Endodermal cell (in vitro differentiated cells): ENCODE measurements at regions not wholly inside any gene's neighbourhood (a gene's known extent, or its start where the extent isn't known, plus 50 kb on each side); places are given as distances from the start of the nearest gene placed in this dataset.

Source experiments
- DNase-seq: peaks from one replicate; pipeline ENCODE4 v3.0.0-alpha.2; 2017
- H3K27ac ChIP-seq: 2 replicates; pipeline ENCODE4 v1.5.1; 2013; ENCODE audit warnings: mild to moderate bottlenecking, low read depth, low read length, moderate library complexity
- H3K27me3 ChIP-seq: 2 replicates; pipeline ENCODE4 v1.6.1; 2013; ENCODE audit warnings: mild to moderate bottlenecking, low read length, moderate library complexity; ENCODE audit not compliant: insufficient read depth, control insufficient read depth, poor library complexity, severe bottlenecking
- H3K36me3 ChIP-seq: 2 replicates; pipeline ENCODE4 v1.7.0; 2013; ENCODE audit warnings: mild to moderate bottlenecking, low read length, moderate library complexity; ENCODE audit not compliant: control insufficient read depth, insufficient read depth
- H3K4me1 ChIP-seq: one replicate; pipeline ENCODE4 v1.7.0; 2013; ENCODE audit warnings: low read length; ENCODE audit not compliant: control insufficient read depth, insufficient read depth
- H3K4me3 ChIP-seq: 2 replicates; pipeline ENCODE4 v1.5.1; 2013; ENCODE audit warnings: mild to moderate bottlenecking, low read length, moderate library complexity
- H3K9ac ChIP-seq: 2 replicates; pipeline ENCODE4 v1.6.1; 2013; ENCODE audit warnings: mild to moderate bottlenecking, low read length, moderate library complexity; ENCODE audit not compliant: poor library complexity, severe bottlenecking; ENCODE audit errors: extremely low read depth
- H3K9me3 ChIP-seq: 2 replicates; pipeline ENCODE4 v1.6.1; 2013; ENCODE audit warnings: mild to moderate bottlenecking, low read length, moderate library complexity; ENCODE audit not compliant: control insufficient read depth
- H3K27ac Mint-ChIP-seq: 2 replicates; pipeline ENCODE4 v1.8.0; 2020; ENCODE audit warnings: mixed read lengths
- H3K27me3 Mint-ChIP-seq: 2 replicates; pipeline ENCODE4 v1.8.0; 2021; ENCODE audit warnings: mild to moderate bottlenecking, mixed read lengths; ENCODE audit not compliant: insufficient read depth
- H3K36me3 Mint-ChIP-seq: 2 replicates; pipeline ENCODE4 v1.8.0; 2020; ENCODE audit warnings: low read depth, mixed read lengths
- H3K4me1 Mint-ChIP-seq: 2 replicates; pipeline ENCODE4 v1.8.0; 2020; ENCODE audit warnings: mixed read lengths
- H3K4me3 Mint-ChIP-seq: 2 replicates; pipeline ENCODE4 v1.8.0; 2020; ENCODE audit warnings: mild to moderate bottlenecking, moderate library complexity, mixed read lengths
- H3K9me3 Mint-ChIP-seq: 2 replicates; pipeline ENCODE4 v1.8.0; 2020; ENCODE audit warnings: mild to moderate bottlenecking, mixed read lengths
- CTCF ChIP-seq: fragments of 200-600 bp; sonication (generic); conservative IDR thresholded peaks from 2 replicates; pipeline ENCODE4 v1.5.0; 2021; ENCODE audit warnings: antibody characterized with exemption, mild to moderate bottlenecking
- WGBS, 2 experiments: methylation state at CpG; one replicate each; pipeline versions ENCODE4 v1.1.5 to v1.1.7; 2013; ENCODE audit warnings: missing lambda C conversion rate in 2 of 2, mixed read lengths in 1 of 2; ENCODE audit not compliant: insufficient coverage in 1 of 2, insufficient read length in 1 of 2; 5-methylcytosine and 5-hydroxymethylcytosine counted together

- 88% methylated on average over 12 to 17 of the region's 18 CpGs for WGBS, 2 experiments
These were observed 256.8 kb upstream of the FZD8 start for GRCh38 chr10:35898716-35899440.

GRCh38 chr10:35896001-35896400 is 253.9 kb upstream of the FZD8 start:
- Histone ChIP-seq H3K36me3 (no peaks in the 10 kb centered on the region), H3K9ac (no peak overlapping the region), H3K9me3 (peaks cover 13% of the 10 kb centered on the region), H3K4me3 (no peak overlapping the region), H3K27ac (no peak overlapping the region), H3K27me3 (no peaks in the 10 kb centered on the region), H3K4me1 (peaks cover 9% of the 10 kb centered on the region)
- Mint-ChIP-seq H3K4me1 (peaks cover 15% of the 10 kb centered on the region), H3K36me3 (no peaks in the 10 kb centered on the region), H3K4me3 (no peak overlapping the region), H3K9me3 (peaks cover 11% of the 10 kb centered on the region), H3K27me3 (peaks cover 3% of the 10 kb centered on the region), H3K27ac (no peak overlapping the region)
- no peak for TF ChIP-seq CTCF
- no peak for DNase-seq
- WGBS, 2 experiments, result 96% methylated on average over 4 to 5 of the region's 5 CpGs

More at GRCh38 chr10:35898716-35899440, 256.8 kb upstream of the FZD8 start:
- no peak overlapping the region for H3K27ac Mint-ChIP-seq
- H3K4me1 Mint-ChIP-seq, result peaks cover 7% of the 10 kb centered on the region
- peaks cover 6% of the 10 kb centered on the region for H3K9me3 ChIP-seq
- peaks cover 10% of the 10 kb centered on the region for H3K27me3 Mint-ChIP-seq
- no peaks in the 10 kb centered on the region for H3K36me3 ChIP-seq
- peaks cover 6% of the 10 kb centered on the region for H3K9me3 Mint-ChIP-seq
- no peaks in the 10 kb centered on the region for H3K36me3 Mint-ChIP-seq
- H3K4me1 ChIP-seq, result no peaks in the 10 kb centered on the region
- H3K9ac ChIP-seq, result no peak overlapping the region
- no peak overlapping the region for H3K4me3 Mint-ChIP-seq
- H3K4me3 ChIP-seq, result no peak overlapping the region
- no peak overlapping the region for H3K27ac ChIP-seq
- H3K27me3 ChIP-seq, result no peaks in the 10 kb centered on the region
- no peak for DNase-seq
- no peak for TF ChIP-seq CTCF

- H3K4me3 ChIP-seq, result no peak overlapping the region
- H3K27ac Mint-ChIP-seq, result no peak overlapping the region
- H3K27me3 ChIP-seq, result no peaks in the 10 kb centered on the region
- peaks cover 3% of the 10 kb centered on the region for H3K27me3 Mint-ChIP-seq
- no peaks in the 10 kb centered on the region for H3K36me3 ChIP-seq
- 88% methylated on average over 2 of the region's 2 CpGs; no CpG with 5 or more reads in 1 of the 2 experiments for WGBS, 2 experiments
- peaks cover 11% of the 10 kb centered on the region for H3K9me3 Mint-ChIP-seq
- H3K4me3 Mint-ChIP-seq, result no peak overlapping the region
- no peak overlapping the region for H3K27ac ChIP-seq
- peaks cover 22% of the 10 kb centered on the region for H3K4me1 Mint-ChIP-seq
- H3K4me1 ChIP-seq, result peaks cover 13% of the 10 kb centered on the region
- no peak overlapping the region for H3K9ac ChIP-seq
- H3K36me3 Mint-ChIP-seq, result no peaks in the 10 kb centered on the region
- peaks cover 15% of the 10 kb centered on the region for H3K9me3 ChIP-seq
- TF ChIP-seq CTCF, result no peak
- no peak for DNase-seq
These were observed 253.2 kb upstream of the FZD8 start for GRCh38 chr10:35895331-35895730.
